HG03521 (cell line): ENCODE measurements at regions not wholly inside any gene's neighbourhood (a gene's known extent, or its start where the extent isn't known, plus 50 kb on each side); places are given as distances from the start of the nearest gene placed in this dataset.

Experiments used
- ATAC-seq: cut with Tn5 transposase; IDR thresholded peaks from one replicate; pipeline ENCODE4 v1.9.1; 2021; ENCODE audit warnings: mild to moderate bottlenecking, moderate library complexity; ENCODE audit not compliant: unreplicated experiment

- no peak for ATAC-seq
These were observed 505.6 kb upstream of the MKI67 start for GRCh38 chr10:128631801-128632241.

DNA sequence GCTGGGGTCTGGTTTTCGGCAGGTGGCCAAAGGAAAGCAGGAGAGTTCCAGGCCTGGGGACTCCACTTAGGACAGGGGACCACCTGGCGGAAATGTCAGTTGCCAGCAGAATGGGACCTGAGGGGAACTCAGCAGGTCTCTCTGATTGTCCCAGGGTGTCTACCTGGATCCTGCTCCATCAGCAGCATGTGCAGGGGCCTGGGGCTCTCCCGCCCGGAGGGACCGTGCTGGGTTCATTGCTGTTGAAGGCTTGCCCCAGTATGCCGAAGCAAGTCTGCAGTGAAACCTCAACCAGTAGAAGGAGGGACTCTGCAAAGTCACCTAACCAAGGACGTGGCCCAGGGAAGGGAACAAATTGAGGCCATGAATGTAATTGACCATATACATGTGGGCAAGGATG is 506.5 kb upstream of the MKI67 start:
- ATAC-seq, result no peak

DNA sequence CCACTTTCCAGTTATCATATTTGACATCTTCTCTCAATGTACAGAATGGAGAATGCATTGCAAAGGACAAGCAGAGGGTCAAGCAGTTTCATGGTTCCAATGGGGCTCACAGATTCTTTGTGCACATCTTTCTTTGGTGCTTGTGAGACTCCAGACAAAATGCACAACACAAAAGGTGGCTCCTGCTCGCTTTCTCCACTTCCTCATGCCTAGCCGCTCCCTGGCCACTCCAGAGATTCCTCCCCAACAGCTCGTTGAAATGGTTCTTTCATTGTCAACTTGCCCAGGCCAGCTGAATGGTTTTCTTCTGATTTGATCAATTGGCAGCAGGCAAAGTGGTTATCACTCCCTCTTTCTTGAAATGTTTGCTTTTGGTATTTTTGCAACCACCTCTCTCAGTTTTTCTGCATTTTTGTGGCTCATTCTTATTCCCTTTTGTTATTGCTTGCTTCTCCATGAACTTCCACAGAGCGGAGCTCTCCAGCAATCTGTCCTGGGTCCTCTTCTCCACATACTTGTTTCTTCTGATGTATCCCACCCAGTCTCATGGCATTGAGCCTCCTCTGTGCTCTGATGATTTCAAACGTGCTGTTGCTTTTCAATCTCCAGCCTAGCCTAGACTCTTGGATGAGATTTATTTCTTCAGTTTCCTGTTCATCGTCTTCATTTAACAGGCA is 507.8 kb upstream of the MKI67 start:
- ATAC-seq, result no peak

GRCh38 chr10:128642023-128642422 is 515.8 kb upstream of the MKI67 start:
- no peak for ATAC-seq

DNA sequence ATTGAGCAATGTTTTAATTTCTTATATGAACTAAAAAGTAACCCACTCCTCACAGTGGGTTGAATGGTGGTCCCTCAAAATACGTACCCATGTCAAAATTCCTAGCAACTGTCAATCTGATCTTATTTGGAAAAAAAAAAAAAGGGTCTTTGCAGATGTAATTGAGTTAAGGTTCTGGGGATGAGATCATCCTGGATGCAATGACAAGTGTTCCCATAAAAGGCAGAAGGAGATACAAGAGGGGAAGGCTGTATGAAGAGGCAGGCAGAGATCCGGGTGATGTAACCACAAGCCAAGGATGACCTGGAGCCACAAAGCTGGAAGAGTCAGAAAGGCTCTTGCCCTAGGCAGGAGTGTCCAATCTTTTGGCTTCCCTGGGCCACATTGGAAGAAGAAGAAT is 516.3 kb upstream of the MKI67 start:
- no peak for ATAC-seq

GRCh38 chr10:128643658-128644057 is 517.4 kb upstream of the MKI67 start:
- ATAC-seq, result no peak

DNA sequence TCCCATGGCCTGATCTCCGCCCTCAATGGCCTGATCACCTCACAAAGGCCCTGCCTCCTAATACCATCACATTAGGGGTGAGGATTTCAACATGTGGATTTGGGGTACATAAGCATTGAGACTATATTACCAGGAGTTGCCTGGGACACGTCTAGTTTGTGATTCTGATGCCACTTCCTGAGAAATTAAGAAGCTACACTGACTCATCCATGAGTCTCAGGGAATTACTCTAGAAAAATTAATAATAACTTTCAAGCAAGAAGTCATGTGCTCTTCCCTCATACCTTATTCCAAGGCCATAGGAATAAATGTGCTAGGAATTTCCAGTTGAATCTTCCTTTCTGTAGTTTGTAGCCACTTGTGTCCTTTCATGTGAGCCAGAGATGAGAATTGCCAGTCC is 519.3 kb upstream of the MKI67 start:
- no peak for ATAC-seq

- ATAC-seq, result no peak
These were observed 520.7 kb upstream of the MKI67 start for GRCh38 chr10:128646956-128647355.

- no peak for ATAC-seq
These were observed 531.3 kb upstream of the MKI67 start for GRCh38 chr10:128657548-128657947.

- no peak for ATAC-seq
These were observed 534.5 kb upstream of the MKI67 start for GRCh38 chr10:128660726-128661125.

- ATAC-seq, result no peak
These were observed 535.4 kb upstream of the MKI67 start for GRCh38 chr10:128661404-128662197.

DNA sequence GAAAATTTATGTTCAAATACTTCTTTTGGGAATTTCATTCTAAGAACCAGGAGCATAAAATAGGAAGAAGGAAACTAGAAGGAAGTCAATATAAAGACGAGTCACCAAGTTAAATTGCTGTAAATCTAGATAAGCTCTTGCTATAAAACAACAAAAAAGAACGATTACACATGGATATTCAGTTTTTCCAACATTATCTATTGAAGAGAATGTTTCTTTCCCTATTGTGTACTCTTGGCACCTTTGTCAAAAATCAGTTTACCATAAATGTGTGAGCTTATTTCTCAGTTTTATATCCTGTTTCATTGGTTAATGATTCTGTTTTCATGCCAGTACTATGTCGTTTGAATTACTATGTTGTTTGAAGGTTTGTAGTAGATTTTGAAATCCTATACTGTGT is 536.3 kb upstream of the MKI67 start:
- ATAC-seq, result no peak

DNA sequence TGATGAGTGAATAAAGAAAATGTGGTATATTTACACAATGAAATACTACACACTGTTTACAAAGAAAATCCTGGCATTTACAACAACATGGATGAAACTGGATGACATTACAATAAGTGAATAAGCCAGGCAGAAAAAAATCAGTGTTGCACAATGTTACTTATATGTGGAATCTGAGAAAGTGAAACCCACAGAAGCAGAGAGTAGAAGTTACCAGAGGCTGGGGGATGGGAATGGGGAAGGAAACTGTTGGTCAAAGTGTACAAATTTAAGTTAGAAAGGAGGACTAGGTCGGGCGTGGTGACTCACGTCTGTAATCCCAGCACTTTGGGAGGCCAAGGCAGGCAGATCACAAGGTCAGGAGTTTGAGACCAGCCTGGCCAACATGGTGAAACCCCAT is 538.5 kb upstream of the MKI67 start:
- no peak for ATAC-seq

GRCh38 chr10:128675405-128675804 is 549.2 kb upstream of the MKI67 start:
- ATAC-seq, result no peak

GRCh38 chr10:128680116-128680515 is 553.9 kb upstream of the MKI67 start:
- no peak for ATAC-seq

DNA sequence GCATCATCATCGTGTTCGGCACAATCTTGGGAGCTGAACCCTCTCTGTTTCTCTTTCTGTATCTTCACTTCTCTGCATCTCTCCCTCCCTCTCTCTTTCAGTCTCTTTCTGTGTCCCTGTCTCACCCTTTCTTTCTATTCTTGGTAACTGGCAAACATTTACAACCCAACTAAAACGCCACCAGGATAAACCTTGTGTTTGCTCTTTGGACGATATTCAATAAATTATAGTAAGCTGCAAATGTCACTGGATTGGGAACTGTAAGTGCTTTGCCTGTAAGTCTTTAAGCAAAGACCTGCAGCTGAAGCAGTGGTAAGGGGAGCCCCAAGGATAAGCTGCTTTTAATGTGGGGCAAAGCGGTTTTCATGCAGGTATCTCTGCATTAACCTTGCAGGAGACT is 558.0 kb upstream of the MKI67 start:
- ATAC-seq, result no peak

DNA sequence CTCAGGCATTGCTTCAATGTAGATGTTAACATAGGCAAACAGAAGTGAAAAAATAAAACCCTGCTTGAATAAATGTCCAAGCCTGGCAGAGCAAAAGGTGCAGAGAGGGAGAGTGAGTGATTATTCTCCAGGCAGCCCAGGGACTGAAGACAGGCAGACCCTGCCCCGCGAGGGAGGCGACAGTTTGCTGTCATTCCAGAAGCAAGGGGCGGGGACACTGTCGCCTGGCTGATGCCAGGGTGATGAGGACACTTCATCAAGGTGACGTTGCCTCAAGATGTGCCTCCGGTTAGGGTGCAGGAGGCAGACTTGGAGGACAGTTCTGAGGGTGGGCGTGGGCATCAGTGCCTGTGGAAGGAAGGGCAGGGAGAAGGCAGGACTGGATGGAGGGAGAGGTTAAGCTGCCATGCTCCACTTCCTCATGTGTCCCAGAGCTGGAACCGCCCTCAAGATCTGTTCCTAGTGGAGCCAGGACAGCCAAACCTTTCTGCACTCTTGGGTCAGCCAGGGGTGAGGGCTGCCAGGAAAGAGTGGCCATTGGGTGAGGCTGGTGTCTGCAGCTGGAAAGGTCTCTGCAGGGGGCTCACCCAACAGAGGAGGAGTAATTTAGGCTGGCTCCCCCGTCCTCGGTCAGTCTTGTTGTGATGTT is 560.5 kb upstream of the MKI67 start:
- no peak for ATAC-seq

DNA sequence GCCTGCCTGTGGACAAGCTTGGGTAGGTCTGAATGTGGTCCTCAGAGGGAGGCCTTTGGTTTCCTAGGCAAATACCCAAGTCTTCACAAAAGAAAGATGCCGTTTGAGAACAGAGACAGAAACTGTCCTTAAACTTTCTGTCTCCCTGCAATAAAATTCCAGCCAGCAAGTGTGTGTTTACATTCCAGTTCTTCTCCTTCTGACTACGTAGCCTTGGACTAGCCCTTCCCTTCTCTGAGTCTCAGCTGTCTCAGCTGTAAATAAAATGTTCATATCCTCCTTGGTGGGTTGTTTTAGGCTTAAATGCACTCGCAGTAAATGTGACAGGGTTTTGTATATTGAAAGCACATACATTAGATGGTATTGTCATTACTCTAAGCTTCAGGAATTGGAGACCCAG is 561.2 kb upstream of the MKI67 start:
- ATAC-seq, result no peak

- no peak for ATAC-seq
These were observed 561.8 kb upstream of the MKI67 start for GRCh38 chr10:128687927-128688549.

DNA sequence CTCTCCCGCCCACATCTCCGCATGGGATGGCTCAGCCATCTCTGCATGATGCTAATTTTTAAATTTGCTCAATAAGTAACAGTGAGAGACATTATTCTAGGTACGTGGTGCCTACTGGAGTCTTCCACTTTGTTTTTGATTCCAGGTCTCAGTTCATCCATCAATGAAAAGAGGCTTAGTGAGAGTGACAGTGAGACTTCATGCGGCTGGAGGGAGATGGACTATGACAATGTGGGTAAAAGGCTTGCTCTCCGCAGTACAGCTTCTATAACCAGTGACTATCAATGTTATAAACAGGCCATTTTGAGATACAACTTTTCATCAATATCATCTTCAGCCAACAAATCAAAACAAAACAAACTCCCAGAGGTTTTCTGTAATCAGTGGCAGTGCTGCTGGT is 563.4 kb upstream of the MKI67 start:
- no peak for ATAC-seq

GRCh38 chr10:128693493-128694131 is 567.4 kb upstream of the MKI67 start:
- no peak for ATAC-seq
